ENCODE measurements at regions not wholly inside any gene's neighbourhood (a gene's known extent, or its start where the extent isn't known, plus 50 kb on each side); places are given as distances from the start of the nearest gene placed in this dataset.
A peak's percentile ranks its signal among the peaks of the same experiment; 100 is the strongest.
"Not testable (repeated sequence)": the region's sequence is repeated elsewhere in the genome, so short reads cannot be mapped to it uniquely, and the experiment has no call there.

DNA sequence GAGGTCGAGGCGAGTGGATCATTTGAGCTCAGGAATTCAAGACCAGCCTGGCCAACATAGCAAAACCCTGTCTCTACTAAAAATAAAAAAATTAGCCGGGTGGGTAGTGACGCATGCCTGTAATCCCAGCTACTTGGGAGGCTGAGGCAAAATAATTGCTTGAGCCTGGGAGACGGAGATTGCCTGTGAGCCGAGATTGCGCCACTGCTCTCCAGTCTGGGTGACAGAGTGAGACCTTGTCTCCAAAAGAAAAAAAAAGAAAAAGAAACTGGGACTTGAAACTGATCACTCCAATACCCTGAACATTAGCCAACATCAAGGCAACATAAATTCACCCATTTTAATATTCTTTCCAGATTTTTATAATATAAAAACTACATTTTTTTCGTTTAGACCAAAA lies 874.6 kb upstream of the MBL2 start:
- not testable (repeated sequence) for DNase-seq

- DNase-seq = no peak
These were observed 873.9 kb upstream of the MBL2 start for GRCh38 chr10:53646525-53646924.

GRCh38 chr10:53645951-53646350 lies 873.4 kb upstream of the MBL2 start:
- DNase-seq = no peak

DNA sequence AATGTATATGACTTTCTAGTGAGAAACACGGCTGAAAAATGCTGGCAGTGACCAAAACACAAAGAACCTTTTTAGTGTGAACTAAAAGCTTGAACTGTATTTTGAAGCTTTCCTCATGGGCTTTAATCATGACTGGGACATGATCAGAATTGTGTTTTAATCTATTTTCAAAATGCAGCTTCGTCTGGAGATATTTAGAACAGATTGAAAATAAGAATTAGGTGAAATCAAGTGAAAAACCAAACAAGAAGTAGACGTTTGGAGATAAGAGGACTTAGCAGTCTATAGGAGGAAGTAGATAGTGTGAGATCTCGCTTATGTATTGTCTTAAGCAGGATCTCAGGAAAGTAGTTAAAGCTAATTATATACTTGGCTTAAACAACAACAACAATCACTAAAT lies 865.4 kb upstream of the MBL2 start:
- no peak for DNase-seq

- no peak for DNase-seq
These were observed 852.1 kb upstream of the MBL2 start for GRCh38 chr10:53624722-53625121.

GRCh38 chr10:53622201-53622600 lies 849.6 kb upstream of the MBL2 start:
- no peak for DNase-seq

GRCh38 chr10:53619671-53620070 lies 847.1 kb upstream of the MBL2 start:
- peak; percentile 85 for DNase-seq

- DNase-seq = no peak
These were observed 835.1 kb upstream of the MBL2 start for GRCh38 chr10:53607691-53608090.

GRCh38 chr10:53606981-53607380 lies 834.4 kb upstream of the MBL2 start:
- DNase-seq = no peak

GRCh38 chr10:53601260-53601875 lies 828.8 kb upstream of the MBL2 start:
- no peak for DNase-seq

DNA sequence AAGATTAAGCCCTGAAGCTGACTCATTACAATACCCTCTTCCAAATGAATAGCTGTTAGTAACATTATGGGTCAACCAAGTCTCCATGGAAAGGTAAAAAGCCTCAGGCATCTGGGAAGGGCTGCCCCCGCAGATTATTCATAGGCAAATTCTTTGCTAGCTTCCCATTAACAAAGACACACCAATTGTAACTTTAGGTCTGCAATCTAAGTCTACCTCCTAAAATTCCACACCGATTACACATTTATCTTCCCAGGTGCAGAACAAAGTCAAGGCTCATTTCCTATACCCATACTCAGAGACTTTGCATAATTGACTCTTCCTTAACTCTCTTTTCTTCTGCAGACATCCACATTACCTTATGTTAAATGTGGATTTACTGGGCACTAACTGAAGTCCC lies 826.3 kb upstream of the MBL2 start:
- DNase-seq = peak; percentile 74

DNA sequence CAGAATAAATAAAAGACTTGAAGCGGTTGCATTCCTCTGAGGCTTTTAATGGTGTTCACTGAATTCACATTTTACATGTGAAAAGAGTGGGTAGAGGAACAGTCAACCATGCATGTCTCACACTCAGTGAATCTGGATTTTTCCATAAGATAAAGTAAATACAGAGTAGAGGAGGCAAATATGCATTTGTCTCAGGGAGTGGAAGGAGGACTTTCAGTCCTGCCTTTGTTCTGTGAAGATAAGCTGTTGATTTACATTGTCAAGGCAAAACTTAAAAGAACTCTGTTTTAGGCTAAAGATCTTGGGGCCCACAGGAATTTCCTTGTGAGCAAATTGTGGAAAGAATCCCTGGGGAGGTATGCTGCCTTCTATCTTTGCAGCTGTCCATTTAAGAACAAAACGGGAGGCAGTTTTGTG lies 825.3 kb upstream of the MBL2 start:
- peak; percentile 67 for DNase-seq

DNA sequence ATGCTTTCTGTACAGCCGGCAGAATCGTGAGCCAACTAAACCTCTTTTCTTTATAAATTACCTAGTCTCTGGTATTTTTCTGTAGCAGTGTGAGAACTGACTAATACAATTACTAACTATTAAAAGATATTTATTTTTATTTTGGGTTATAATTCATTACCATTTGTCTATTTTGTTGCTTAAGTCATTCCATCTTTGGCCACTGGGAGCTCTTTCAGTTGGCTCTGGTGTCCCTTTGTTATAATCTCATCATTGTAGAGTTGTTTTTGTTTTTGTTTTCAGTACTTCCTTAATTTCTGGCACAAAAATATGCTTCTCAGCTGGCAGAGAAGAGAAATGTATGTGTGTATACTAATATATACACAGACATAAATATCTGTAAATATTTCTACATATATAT lies 807.9 kb upstream of the MBL2 start:
- no peak for DNase-seq

DNA sequence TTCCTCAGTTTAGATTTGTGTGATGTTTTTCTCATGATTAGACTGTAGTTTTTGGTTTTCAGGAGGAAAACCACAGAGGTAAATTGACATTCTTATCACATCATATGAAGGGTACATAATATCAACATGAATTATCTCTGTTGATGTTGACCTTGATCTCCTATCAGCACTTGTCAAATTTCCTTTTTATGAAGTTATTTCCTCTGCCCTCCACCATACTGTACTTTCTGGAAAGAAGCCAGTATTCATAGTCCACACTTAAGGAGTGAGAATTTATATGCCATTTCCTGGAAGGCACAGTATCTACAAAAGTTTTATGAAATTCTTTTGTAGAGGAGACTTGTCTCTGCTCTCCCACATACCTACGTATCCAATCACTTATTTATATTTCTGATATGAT lies 807.2 kb upstream of the MBL2 start:
- DNase-seq = no peak

GRCh38 chr10:53574024-53574423 lies 801.4 kb upstream of the MBL2 start:
- DNase-seq = no peak

DNA sequence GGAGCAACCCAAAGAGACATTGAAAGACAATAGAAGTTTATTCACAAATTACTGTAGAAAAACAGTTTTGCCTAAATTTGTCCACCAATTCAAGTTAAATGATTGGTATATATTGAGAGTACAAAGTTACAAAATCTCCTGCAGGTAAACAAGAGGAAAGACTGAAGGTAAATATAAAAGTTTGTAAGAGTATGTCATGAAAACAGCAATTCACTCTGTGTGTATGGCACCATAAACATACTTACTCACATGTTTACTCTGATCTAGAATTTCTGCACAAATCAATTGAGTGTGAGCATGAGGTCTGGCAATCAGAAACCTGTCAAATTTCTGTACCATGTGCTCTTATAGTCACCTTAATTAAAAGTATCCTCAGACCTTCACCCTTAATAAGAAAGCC lies 800.9 kb upstream of the MBL2 start:
- DNase-seq = no peak

- no peak for DNase-seq
These were observed 800.2 kb upstream of the MBL2 start for GRCh38 chr10:53572799-53573198.

- DNase-seq = no peak
These were observed 797.6 kb upstream of the MBL2 start for GRCh38 chr10:53570221-53570620.

DNA sequence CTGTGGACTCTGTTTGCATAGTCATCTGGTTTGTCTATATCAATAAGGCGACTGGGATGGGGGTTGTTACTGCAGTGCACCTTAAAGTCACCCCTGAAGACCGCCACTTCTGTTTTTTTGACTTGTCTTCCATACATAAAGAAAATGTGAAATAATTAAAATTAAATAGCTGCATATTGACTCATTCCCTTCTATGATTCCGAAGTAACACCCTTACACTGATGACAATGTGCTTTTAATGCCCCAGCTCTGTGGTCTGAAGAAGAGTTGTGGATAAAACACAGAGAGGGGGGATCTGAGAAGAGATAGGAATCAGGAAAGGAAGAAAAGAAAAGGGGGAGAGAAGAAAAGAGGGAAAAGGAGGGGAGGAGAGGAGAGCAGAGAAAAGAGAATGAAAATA lies 796.9 kb upstream of the MBL2 start:
- DNase-seq = no peak

DNA sequence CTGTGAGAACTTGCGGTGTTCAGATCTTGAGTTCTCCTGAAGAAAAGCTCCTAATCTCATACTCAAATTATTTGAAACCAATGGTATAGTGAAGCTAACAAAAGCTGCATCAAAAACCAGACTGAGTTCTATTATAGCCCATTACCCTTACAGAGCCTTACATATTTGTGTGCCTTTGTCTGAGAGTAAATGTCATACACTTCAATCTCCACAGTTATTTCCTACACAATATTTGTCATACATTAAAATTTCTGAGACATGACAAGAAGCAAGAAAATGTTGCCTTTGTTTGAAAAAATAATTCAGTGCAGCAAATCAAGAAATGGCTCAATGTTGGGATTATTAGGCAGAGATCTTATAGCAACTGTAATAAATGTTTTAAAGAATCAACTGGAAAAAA lies 776.1 kb upstream of the MBL2 start:
- DNase-seq = no peak

DNA sequence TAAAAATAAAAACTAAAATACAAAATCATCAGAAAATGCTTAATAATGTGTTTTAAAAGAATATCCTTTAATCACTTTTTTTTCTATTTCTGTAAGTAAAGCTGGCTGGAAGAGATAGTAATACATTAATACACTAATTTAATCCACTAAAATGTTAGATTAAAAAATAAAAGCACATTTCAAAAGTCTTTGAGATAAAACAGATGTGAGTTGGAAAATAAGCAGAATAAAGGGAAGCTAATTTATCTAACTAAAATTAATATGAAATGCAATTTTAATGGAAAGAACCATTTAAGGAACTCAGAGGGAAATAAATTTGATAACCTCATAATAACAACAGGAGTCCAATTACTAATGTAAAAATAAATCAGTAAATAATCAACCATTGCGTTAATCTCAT lies 774.8 kb upstream of the MBL2 start:
- DNase-seq = no peak

DNA sequence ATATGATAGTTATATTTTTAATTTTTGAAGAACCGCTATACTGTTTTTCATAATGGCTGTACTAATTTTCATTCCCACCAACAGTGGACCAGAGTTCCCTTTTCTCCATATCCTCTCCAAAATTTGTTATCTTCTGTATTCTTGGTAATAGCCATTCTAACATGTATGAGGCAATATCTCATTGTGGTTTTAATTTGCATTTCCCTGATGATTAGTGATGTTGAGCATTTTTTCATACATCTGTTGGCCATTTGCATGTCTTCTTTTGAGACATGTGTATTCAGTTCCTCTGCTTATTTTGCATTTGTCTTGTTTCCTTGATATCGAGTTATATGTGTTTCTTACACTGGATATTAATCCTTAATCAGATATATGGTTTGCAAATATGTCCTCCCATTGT lies 770.8 kb upstream of the MBL2 start:
- no peak for DNase-seq

GRCh38 chr10:53537508-53537907 lies 764.9 kb upstream of the MBL2 start:
- no peak for DNase-seq

- no peak for DNase-seq
These were observed 763.7 kb upstream of the MBL2 start for GRCh38 chr10:53536322-53536721.

DNA sequence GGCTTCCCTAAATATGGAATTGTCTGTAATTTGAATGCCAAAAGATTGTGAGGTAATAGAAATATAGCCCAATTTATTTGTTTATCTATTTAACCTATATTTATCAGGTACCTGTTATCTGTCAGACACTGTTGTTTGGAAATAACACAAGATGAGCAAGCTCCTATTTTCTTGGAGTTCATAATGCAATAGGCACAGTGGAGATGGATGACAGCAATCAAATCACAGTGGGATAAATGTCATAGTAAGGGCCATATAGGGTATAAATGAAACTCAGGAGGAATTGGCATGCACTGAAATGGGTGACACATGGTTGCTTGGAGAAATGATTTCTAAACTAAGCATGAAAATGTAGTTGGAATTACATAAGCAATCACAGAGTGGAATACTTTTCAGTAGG lies 761.8 kb upstream of the MBL2 start:
- no peak for DNase-seq

DNA sequence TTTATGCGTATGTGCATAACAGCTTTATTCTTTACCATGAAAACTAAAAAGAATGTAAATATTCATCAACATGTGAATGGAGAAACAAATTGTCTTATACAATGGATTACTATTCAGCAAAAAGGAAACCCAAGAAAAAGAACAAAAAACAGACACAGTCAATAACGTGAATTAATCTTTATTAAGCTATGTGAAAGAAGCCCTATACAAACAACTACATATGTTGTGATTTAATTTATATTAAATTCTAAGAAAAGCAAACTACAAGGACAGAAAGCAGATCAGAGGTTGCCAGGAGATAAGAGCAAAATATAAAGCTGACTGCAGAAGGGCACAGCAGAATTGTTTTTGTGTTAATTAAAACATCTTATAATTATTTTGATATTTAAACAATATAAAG lies 756.4 kb upstream of the MBL2 start:
- no peak for DNase-seq

Measured in islet precursor cell (in vitro differentiated cells).